Nephron (organoid): ENCODE measurements at regions not wholly inside any gene's neighbourhood (a gene's known extent, or its start where the extent isn't known, plus 50 kb on each side); places are given as distances from the start of the nearest gene placed in this dataset.
A peak's percentile ranks its signal among the peaks of the same experiment; 100 is the strongest.

Experiments
- H3K27ac Mint-ChIP-seq, 3 experiments: 2 replicates each; pipeline ENCODE4 v1.8.0; 2020; ENCODE audit warnings: mixed read lengths in 3 of 3, mild to moderate bottlenecking in 2 of 3, moderate library complexity in 1 of 3
- H3K27me3 Mint-ChIP-seq: 2 replicates; pipeline ENCODE4 v1.8.0; 2021; ENCODE audit warnings: low read depth, mild to moderate bottlenecking, moderate library complexity, mixed read lengths
- H3K36me3 Mint-ChIP-seq: 2 replicates; pipeline ENCODE4 v1.8.0; 2020; ENCODE audit warnings: low read depth, mixed read lengths
- H3K4me1 Mint-ChIP-seq: 2 replicates; pipeline ENCODE4 v1.8.0; 2020; ENCODE audit warnings: mixed read lengths
- H3K4me3 Mint-ChIP-seq, 3 experiments: 2 replicates each; pipeline ENCODE4 v1.8.0; 2020; ENCODE audit warnings: mild to moderate bottlenecking in 3 of 3, mixed read lengths in 3 of 3, moderate library complexity in 2 of 3
- H3K9me3 Mint-ChIP-seq: 2 replicates; pipeline ENCODE4 v1.8.0; 2020; ENCODE audit warnings: mixed read lengths
- TF ChIP-seq, protein P1 (sequence below), 3 experiments: fragments of 200-600 bp; sonication (generic); IDR thresholded peaks; one replicate each; pipeline ENCODE4 v1.5.0; 2021; ENCODE audit warnings: antibody characterized with exemption in 3 of 3; ENCODE audit not compliant: unreplicated experiment in 3 of 3

DNA sequence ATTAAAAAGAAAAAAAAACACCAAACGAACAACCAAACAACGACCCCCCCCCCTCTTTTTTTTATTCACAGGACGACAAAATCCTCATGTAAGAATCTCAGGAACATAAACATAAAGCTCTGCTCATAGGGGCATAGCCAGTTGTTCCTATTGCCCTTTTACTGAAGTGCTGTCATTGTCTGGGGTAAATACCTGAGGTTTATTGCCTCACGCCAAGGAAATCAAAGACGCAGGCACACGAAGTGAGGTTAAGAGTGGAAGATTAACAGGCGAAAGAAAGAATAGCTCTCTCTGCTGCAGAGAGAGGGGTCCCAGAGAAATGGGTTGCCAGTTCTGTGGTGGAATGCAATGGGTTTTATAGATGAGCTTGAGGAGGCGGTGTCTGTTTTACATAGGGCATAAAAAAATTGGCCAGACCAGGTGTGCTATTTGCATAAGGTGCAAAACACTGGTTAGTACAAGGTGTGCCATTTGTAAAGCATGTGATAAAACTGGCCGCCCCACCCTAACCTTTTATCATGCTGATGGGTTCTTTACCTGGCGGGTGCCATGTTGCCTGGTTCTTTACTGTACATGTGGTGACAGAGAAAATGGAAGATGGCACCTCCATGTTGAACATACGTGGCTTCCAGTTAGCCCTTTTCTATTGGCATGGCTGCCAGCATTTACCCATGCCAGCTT, 257.6 kb upstream of the ZPLD1 start:
- no peak overlapping the region for H3K27ac Mint-ChIP-seq
- H3K9me3 Mint-ChIP-seq = no peaks in the 10 kb centered on the region
- TF ChIP-seq, protein P1, sequence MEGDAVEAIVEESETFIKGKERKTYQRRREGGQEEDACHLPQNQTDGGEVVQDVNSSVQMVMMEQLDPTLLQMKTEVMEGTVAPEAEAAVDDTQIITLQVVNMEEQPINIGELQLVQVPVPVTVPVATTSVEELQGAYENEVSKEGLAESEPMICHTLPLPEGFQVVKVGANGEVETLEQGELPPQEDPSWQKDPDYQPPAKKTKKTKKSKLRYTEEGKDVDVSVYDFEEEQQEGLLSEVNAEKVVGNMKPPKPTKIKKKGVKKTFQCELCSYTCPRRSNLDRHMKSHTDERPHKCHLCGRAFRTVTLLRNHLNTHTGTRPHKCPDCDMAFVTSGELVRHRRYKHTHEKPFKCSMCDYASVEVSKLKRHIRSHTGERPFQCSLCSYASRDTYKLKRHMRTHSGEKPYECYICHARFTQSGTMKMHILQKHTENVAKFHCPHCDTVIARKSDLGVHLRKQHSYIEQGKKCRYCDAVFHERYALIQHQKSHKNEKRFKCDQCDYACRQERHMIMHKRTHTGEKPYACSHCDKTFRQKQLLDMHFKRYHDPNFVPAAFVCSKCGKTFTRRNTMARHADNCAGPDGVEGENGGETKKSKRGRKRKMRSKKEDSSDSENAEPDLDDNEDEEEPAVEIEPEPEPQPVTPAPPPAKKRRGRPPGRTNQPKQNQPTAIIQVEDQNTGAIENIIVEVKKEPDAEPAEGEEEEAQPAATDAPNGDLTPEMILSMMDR (IDR thresholded peaks at IDR 0.05; ENCODE audit: unreplicated experiment in 3 of 3) = no peak
- no peaks in the 10 kb centered on the region for H3K27me3 Mint-ChIP-seq
- H3K36me3 Mint-ChIP-seq = no peaks in the 10 kb centered on the region
- H3K4me1 Mint-ChIP-seq = no peaks in the 10 kb centered on the region
- no peak overlapping the region for H3K4me3 Mint-ChIP-seq

DNA sequence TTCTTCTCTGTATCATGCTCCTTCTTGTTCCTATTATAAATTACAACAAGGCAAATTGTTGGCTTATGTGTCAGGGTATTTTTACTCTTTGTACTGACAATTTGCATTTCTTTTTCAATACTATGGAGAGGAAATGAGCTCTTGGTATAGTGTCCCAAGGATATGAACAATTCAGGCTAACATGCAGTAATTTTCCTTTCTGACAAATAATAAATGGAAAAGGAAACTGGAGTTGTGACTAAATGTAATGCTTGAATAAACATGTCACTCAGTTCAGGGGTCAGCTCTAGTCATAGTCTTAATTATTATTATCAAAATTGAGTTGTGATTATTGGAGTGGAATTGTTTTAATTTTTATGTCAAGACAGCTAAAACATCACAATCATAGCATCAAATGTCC, 256.0 kb upstream of the ZPLD1 start:
- Mint-ChIP-seq H3K4me3 (no peak overlapping the region), H3K36me3 (no peaks in the 10 kb centered on the region), H3K27ac (peak overlapping the region in 1 of 3 experiments; percentile 66), H3K9me3 (no peaks in the 10 kb centered on the region), H3K4me1 (peaks cover 8% of the 10 kb centered on the region), H3K27me3 (no peaks in the 10 kb centered on the region)
- TF ChIP-seq, protein P1 (IDR thresholded peaks at IDR 0.05; ENCODE audit: unreplicated experiment in 3 of 3) = no peak

DNA sequence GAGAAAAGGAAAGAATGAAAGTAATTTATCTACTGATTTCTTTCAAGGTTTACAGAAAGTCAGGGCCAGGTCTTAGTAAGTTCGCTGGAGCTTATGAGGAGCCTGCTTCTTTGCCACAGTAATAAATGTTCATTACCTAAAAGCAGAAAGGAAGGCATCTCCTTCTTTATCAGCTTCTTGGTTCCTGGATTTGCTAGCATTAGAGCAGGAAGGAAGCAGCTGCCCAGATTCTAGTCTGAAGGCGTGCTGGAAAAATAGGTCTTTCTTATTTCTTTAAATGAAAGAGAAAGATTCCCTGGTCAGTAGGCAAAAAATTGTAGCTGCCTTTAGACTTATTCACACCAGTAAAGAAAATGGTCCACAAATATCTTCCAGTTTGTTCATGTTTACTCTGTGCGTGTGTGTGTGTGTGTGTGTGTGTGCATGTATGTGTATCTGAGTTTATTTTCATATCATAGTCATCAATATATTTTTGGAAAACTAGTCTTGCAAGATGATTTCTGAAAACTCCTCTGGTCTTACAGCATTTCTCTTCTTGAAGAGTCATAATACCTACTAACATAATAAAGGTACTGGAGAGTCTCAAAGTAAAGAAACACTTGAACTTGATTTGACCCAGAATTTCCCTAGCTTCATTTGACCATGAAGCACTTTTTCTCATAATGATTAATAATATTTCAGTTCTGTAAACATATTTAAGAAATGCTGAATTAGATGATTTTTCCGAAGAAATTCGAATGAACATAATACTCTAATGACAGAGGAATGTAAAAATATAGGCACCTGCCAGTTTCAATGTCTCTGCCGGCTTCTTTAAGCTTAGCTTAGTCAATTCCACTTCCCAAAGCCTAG, 255.3 kb upstream of the ZPLD1 start:
- peaks cover 12% of the 10 kb centered on the region for H3K4me1 Mint-ChIP-seq
- no peaks in the 10 kb centered on the region for H3K27me3 Mint-ChIP-seq
- TF ChIP-seq, protein P1 (IDR thresholded peaks at IDR 0.05; ENCODE audit: unreplicated experiment in 3 of 3) = no peak
- H3K36me3 Mint-ChIP-seq = no peaks in the 10 kb centered on the region
- no peak overlapping the region for H3K4me3 Mint-ChIP-seq
- H3K27ac Mint-ChIP-seq = no peak overlapping the region
- H3K9me3 Mint-ChIP-seq = no peaks in the 10 kb centered on the region

DNA sequence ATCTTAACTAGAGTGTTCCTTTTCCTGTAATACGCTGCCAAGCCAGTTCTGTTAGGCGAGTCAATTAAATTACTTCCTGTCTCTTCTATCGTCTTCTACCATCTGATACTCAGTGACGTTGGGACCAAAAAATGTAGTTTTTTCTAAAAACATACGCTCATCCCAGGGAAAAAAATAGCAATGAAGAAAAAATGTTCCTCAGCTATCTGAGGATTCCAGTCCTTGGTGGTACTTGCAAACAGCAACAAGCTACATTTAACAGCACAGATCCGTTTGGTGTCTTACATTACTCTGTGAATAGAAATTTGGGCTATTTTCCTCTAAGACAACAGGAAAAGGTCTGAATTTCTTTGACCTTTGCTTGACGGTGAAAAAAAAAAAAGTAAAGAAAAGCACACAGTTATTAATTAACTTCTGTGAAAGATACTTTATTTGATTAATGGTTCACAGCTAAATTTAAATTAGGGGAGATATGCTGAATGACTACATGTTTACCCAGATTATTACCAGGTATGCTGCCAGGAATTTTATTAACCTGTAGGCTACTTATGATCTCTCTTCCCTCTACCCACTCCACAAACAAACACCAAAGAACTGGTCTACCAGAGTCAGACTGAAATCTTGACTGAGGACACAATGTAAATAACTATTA, 254.4 kb upstream of the ZPLD1 start:
- H3K4me3 Mint-ChIP-seq = no peak overlapping the region
- H3K4me1 Mint-ChIP-seq = peaks cover 12% of the 10 kb centered on the region
- TF ChIP-seq, protein P1 (IDR thresholded peaks at IDR 0.05; ENCODE audit: unreplicated experiment in 3 of 3) = no peak
- H3K9me3 Mint-ChIP-seq = no peaks in the 10 kb centered on the region
- no peaks in the 10 kb centered on the region for H3K36me3 Mint-ChIP-seq
- H3K27me3 Mint-ChIP-seq = no peaks in the 10 kb centered on the region
- no peak overlapping the region for H3K27ac Mint-ChIP-seq

DNA sequence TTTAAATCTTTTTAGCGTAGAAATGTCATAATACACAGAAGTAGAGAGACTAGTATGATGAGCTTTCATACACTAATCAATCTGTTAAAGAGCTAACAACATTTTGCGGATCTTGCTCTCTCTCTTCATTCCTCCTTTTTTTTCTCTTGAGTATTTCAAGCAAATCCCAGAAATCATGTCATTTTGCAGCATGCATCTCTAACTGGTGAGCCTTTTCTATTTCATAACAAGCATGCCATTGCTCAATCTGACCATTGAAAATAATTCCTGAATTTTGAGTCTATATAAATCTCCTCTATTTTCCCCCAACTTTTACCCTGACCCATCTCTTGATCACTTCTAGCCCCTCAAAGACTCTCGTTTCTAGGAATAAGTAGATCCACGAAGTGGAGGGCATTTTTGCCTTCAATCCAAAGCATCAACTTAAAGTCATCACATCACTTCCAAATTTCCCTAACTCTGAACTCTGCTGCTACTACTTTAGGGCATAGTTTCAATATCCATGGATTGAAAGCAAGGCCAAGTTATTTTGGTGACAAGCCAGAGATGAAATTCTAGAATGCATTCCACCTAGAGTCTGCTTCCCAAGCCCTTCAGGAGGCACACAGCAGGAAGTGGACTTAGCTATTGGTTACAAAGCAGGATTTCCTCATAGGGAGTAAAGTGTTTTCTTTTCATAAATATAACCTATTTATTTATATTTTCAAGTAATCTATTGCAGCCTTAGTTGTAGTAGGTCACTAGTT, 253.5 kb upstream of the ZPLD1 start:
- Mint-ChIP-seq H3K4me1 (peaks cover 12% of the 10 kb centered on the region), H3K27me3 (no peaks in the 10 kb centered on the region), H3K27ac (no peak overlapping the region), H3K4me3 (no peak overlapping the region), H3K9me3 (no peaks in the 10 kb centered on the region), H3K36me3 (no peaks in the 10 kb centered on the region)
- TF ChIP-seq, protein P1 (IDR thresholded peaks at IDR 0.05; ENCODE audit: unreplicated experiment in 3 of 3) = no peak
